ENCODE measurements at regions not wholly inside any gene's neighbourhood (a gene's known extent, or its start where the extent isn't known, plus 50 kb on each side); places are given as distances from the start of the nearest gene placed in this dataset.
"Not testable (repeated sequence)": the region's sequence is repeated elsewhere in the genome, so short reads cannot be mapped to it uniquely, and the experiment has no call there.

- intact Hi-C loops (cut with micrococcal nuclease): no loop called here
Measured at GRCh38 chr6:139753198-139753861, 378.9 kb upstream of the CITED2 start.

GRCh38 chr6:139752086-139752485, 377.6 kb upstream of the CITED2 start:
- intact Hi-C loops (cut with micrococcal nuclease): no loop called here

- intact Hi-C loops (cut with micrococcal nuclease): no loop called here
Measured at GRCh38 chr6:139751179-139751578, 376.7 kb upstream of the CITED2 start.

- intact Hi-C loops (cut with micrococcal nuclease): no loop called here
Measured at GRCh38 chr6:139748353-139749146, 374.1 kb upstream of the CITED2 start.

GRCh38 chr6:139747154-139747553, 372.7 kb upstream of the CITED2 start:
- intact Hi-C loops (cut with micrococcal nuclease): no loop called here

GRCh38 chr6:139744891-139745290, 370.4 kb upstream of the CITED2 start:
- intact Hi-C loops (cut with micrococcal nuclease): no loop called here

GRCh38 chr6:139743664-139744437, 369.4 kb upstream of the CITED2 start:
- intact Hi-C loops (cut with micrococcal nuclease): no loop called here

GRCh38 chr6:139742671-139743070, 368.2 kb upstream of the CITED2 start:
- intact Hi-C loops (cut with micrococcal nuclease): no loop called here

- intact Hi-C loops (cut with micrococcal nuclease): no loop called here
Measured at GRCh38 chr6:139738801-139739455, 364.5 kb upstream of the CITED2 start.

- intact Hi-C loops (cut with micrococcal nuclease): no loop called here
Measured at GRCh38 chr6:139736325-139736906, 362.0 kb upstream of the CITED2 start.

GRCh38 chr6:139732451-139732850, 358.0 kb upstream of the CITED2 start:
- intact Hi-C loops (cut with micrococcal nuclease): no loop called here

GRCh38 chr6:139730340-139730974, 356.0 kb upstream of the CITED2 start:
- intact Hi-C loops (cut with micrococcal nuclease): no loop called here

- intact Hi-C loops (cut with micrococcal nuclease): no loop called here
Measured at GRCh38 chr6:139728876-139729427, 354.5 kb upstream of the CITED2 start.

GRCh38 chr6:139726272-139726671, 351.8 kb upstream of the CITED2 start:
- intact Hi-C loops (cut with micrococcal nuclease): not testable (repeated sequence)

GRCh38 chr6:139722530-139722929, 348.1 kb upstream of the CITED2 start:
- intact Hi-C loops (cut with micrococcal nuclease): no loop called here

- intact Hi-C loops (cut with micrococcal nuclease): no loop called here
Measured at GRCh38 chr6:139721954-139722353, 347.5 kb upstream of the CITED2 start.

GRCh38 chr6:139713900-139714506, 339.6 kb upstream of the CITED2 start:
- intact Hi-C loops (cut with micrococcal nuclease): no loop called here

GRCh38 chr6:139713424-139713823, 339.0 kb upstream of the CITED2 start:
- intact Hi-C loops (cut with micrococcal nuclease): no loop called here

- intact Hi-C loops (cut with micrococcal nuclease): no loop called here
Measured at GRCh38 chr6:139712830-139713229, 338.4 kb upstream of the CITED2 start.

Measured in T-helper 2 cell treated with Interferon-gamma antibody and Interleukin-4, amounts not matched to agents 100 ng/mL and 5 ng/mL, for 36 hours (primary cell).